NCI-H146 treated with DMSO at 0.1 percent for 48 hours (cell line): ENCODE measurements at regions not wholly inside any gene's neighbourhood (a gene's known extent, or its start where the extent isn't known, plus 50 kb on each side); places are given as distances from the start of the nearest gene placed in this dataset.

Source experiments
- DNase-seq: peaks from one replicate; lab custom pipeline; 2025; ENCODE audit not compliant: unreplicated experiment; lab: John Stamatoyannopoulos, UW

- DNase-seq: no peak
Observed at GRCh38 chr5:173796721-173797495, 91.2 kb upstream of the CPEB4 start.

- no peak for DNase-seq
Observed at GRCh38 chr5:173798127-173798810, 89.9 kb upstream of the CPEB4 start.

DNA sequence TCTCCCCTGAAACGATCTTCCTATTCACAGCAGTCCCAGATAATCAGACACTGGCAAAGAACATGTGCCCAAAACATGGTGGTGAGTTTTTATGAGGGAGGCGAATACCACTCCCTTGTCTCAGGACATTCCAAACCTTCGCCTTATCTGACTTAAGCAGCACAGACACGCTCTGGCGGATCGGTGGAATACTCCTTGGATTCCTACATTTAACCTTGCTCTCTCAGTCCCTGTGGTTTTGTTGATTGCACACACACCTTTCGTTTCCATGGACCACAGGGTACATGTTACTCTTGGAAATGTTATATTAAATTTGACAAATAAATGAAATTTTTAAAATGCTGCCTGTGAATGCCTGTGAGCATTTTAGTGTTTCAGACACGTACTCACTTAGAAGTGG, 87.8 kb upstream of the CPEB4 start:
- no peak for DNase-seq

DNA sequence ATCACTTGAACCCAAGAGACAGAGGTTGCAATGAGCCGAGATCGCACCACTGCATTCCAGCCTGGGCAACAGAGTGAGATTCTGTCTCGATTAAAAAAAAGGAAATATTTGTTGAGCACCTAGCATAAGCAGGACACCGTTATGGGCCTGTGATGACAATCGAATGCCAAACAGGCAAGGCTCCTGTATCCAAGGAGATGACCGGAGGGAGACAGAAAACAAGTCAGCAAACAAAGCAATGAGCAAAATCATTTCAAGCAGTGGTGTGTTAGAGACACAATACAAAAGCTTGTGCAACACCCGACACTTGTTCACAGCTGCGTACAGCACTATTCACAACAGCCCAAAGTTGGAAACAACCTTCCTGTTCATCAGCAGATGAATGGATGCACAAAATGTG, 87.1 kb upstream of the CPEB4 start:
- DNase-seq: no peak

- no peak for DNase-seq
Observed at GRCh38 chr5:173802670-173803165, 85.4 kb upstream of the CPEB4 start.

DNA sequence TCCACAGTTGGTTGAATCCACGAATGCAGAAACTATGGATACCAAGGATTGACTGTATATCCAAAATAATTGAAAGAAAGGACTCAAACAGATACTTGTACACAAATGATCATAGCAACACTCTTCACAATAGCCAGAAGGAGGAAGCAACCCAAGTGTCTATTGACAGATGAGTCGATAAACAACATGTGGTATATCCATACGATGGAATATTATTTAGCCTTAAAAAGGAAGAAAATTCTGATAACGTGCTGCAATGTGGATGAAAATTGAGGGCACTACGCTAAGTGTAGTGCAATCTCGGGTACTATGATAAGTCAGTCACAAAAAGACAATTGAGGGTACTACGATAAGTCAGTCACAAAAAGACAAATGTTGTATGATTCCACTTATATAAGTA, 83.6 kb upstream of the CPEB4 start:
- DNase-seq: no peak

- no peak for DNase-seq
Observed at GRCh38 chr5:173806270-173807035, 81.7 kb upstream of the CPEB4 start.

GRCh38 chr5:173807181-173807655, 80.9 kb upstream of the CPEB4 start:
- no peak for DNase-seq

GRCh38 chr5:173808079-173808808, 79.9 kb upstream of the CPEB4 start:
- no peak for DNase-seq

GRCh38 chr5:173809014-173809413, 79.1 kb upstream of the CPEB4 start:
- no peak for DNase-seq

GRCh38 chr5:173812811-173813550, 75.2 kb upstream of the CPEB4 start:
- DNase-seq: no peak

- DNase-seq: no peak
Observed at GRCh38 chr5:173814053-173814452, 74.1 kb upstream of the CPEB4 start.

- no peak for DNase-seq
Observed at GRCh38 chr5:173815571-173815970, 72.6 kb upstream of the CPEB4 start.

- no peak for DNase-seq
Observed at GRCh38 chr5:173816728-173817127, 71.4 kb upstream of the CPEB4 start.

- no peak for DNase-seq
Observed at GRCh38 chr5:173817561-173817960, 70.6 kb upstream of the CPEB4 start.

DNA sequence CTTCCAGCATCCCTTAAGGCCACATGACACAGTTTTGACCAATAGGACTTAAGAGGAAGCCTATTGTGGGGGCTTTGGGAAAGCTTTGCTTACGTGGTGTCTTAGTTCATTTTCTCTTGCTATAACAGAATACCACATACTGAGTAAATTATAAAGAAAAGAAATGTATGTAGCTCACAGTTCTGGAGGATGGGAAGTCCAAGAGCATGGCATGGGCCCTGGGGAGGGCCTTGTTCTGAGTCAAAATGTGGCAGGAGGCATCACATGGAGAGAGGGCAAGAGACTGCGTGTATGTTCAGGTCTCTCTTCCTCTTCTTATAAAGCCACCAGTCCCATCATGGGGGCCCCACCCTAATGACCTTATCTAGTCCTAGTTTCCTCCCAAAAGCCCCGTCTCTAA, 68.6 kb upstream of the CPEB4 start:
- no peak for DNase-seq

GRCh38 chr5:173823274-173823644, 64.9 kb upstream of the CPEB4 start:
- DNase-seq: no peak

DNA sequence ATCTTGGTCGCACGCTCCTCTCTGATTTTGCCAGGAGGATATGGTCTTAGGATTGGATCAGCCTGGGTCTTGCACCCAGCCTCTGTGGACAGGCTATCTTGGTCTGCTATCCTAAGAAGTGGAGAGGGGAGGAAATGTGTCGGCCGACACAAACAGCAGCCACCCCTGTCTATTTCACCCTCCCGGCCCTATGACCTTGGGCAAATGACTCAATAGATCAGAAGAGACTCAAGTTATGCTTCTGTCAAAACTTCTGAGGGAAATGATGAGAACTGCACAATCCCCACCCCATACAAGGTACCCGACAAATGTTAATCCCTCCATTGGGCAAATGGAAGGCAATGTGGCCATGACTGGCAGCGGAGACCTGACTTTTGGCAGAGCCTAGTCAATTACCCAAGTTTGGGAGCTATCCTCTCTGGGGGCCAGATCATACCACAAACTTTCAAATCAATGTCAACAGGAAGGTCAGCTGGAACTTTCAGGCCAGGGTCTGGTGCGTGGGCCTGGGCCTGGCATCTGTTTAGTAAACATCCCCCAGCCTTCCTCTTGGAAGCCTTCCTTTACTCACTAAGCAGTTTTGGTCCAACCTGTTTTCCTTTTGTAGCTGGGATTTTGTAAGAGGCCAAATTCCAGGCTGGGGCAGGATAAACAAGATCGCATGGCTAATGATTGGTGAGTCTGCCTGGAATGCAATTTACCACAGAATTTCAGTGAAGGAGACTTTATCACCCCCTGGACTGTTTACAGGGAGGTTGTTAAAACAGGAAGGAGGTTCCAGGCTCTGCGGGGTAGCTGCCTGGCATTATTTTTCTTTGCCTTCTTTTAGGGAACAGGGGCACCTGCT, 64.2 kb upstream of the CPEB4 start:
- no peak for DNase-seq

DNA sequence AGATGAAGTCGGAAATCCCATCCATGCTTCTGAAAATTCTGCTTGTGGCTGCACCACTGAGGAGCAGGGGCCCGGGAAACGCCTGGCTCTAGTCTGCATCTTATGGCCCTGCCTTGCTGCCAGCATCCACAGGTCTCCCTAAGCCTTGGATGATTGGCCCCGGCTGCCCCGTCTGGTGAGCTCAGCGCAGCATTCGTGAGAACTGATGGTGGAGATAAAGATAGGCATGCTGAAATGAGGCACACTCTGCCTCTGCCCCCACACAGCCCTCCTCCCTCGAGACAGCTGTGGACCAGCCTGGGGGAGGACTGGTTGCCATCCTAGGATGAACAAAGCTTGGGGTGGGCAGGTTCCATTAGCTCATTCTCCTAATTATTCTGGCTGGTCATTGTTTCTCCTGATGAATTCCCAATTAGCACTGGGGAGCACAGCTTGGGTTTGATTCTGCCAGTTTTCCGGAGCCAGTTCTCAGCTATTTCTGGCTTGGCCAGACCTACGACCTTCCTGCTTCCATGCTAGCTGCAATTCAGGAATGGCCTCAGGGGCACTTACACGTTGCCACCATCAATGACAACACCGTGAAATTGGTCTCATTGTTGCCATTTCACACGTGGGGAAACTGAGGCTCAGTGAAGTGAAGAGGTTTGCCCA, 62.8 kb upstream of the CPEB4 start:
- DNase-seq: no peak
